GM18499 (cell line): ENCODE measurements at regions not wholly inside any gene's neighbourhood (a gene's known extent, or its start where the extent isn't known, plus 50 kb on each side); places are given as distances from the start of the nearest gene placed in this dataset.

Source experiments
- ATAC-seq: cut with Tn5 transposase; IDR thresholded peaks from one replicate; pipeline ENCODE4 v1.9.1; 2021; ENCODE audit warnings: moderate number of reproducible peaks; ENCODE audit not compliant: insufficient read depth, unreplicated experiment

DNA sequence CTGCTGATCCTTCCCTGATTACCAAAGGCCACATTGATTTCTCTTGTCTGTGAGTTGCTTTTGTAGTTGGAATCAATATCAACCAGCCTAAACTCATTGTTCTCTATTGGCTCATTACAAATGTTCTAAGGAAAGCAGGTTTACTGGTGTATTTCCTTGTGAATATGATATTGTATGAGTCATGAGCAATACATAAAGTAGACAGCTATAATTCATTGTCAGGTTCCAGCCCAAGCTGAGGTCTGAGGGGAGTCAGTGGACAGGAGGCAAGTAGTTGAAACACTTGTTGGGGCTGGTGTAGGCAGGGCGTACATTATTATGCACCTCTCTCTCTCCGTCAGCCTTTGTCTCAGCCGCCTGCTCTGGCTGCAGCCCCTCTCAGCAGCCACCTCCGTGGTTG, 451.7 kb downstream of the IPMK start:
- no peak for ATAC-seq

DNA sequence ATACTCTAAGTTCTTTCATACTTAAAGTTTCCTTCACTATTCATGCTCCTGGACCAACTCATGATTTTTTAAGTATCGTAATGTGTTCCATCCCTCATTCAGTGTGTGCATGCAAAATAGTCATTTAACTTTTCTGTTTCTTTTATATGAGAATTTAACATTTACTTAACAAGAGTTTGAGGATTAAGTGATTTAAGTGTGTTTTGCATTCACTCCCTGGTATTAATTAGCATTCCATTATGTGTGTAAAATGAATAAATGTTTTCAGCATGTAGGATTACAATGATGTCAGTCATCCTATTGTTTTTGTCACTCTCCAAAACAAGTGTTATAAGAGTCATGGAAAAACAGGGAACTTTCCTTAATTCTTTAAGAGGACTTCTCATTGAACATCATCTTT, 457.7 kb downstream of the IPMK start:
- ATAC-seq, result no peak

DNA sequence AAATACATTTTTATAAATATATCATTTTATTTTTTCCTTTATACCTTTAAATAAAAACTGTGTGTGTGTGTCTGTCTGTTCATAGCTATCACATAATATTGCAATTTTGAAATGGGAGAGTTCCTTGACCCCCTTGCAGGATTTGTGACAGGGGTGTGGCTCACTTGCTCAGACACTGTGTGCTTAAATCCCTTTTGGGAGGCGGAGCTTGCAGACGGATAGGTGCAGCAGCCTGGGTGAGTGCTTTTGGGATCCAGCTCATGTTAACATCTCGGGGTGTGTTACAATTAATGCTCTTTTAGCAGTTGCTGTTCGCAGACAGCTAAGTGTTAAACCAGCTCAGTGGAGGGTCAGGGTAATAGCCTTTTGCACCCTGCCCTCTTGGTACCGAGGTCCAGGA, 459.8 kb downstream of the IPMK start:
- no peak for ATAC-seq

DNA sequence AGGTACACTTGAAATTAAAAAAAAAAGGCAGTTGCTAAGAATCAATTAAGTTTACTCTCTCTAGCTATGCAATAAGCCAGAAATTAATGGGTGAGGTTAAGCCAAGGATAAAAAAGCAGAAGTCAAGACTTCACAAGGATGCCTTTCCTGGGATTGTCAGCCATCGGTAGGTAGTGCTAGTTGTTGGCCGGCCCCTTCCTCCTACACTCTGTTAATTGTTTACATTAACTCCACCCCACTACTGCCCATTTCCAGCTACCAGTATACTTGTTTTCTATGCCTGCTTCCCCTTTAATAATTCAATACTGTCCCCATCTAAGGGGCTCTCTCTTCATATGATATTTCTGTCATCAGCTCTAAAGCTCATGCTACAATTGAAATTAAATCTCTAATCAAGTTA, 461.0 kb downstream of the IPMK start:
- no peak for ATAC-seq

DNA sequence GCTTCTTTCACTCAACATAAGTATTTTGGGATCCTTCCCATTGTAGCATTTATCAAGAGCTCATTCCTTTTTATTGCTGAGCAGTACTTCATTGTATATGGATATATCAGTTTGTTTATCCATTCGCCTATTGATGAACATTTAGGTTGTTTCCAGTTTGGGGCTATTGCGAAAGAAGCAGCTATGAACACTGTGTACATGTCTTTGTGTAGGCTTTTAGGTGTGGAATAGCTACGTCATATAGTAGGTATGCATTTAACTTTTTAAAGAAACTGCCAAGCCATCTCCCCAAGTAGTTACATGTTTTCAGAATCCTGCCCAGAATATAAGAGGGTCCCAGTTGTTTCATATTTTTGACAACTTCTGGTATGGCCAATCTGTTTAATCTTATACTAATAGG, 468.1 kb downstream of the IPMK start:
- no peak for ATAC-seq

DNA sequence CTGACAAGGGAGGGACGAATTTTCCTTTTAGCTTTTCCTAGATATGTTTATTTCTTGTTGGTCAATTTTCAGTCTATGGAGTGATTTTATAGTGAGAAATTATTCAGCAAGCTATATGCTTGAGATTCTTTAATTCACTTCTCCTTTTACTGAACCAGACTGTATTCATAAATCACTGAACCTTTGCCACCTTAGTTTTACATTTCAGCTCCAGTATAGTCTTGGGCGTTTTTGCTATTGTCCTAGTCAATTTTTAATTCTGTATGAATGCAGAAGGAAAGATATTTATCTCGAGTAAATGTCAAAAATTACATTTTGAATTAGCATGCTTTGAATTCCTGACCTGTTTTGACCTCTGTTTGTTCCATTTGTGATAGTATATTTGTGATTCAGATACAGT, 468.9 kb downstream of the IPMK start:
- ATAC-seq, result no peak

DNA sequence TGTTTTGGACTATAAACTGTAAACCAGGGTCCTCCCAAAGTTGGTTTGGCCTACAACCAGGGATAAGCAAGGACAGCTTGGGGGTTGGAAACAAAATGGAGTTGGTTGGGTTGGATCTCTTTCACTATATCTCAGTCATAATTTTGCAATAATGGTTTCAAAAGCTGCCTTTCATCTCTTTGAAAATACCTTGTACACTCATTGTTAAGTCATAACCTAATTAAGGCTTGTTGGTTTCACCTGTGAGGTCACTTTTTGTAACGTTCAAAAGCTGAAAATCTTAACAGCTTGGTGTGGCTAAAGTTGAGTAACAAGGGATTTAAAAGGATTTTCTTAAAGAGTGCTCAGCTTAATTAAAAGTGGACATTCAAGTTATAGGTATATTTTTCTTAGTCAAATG, 476.1 kb downstream of the IPMK start:
- ATAC-seq, result no peak

DNA sequence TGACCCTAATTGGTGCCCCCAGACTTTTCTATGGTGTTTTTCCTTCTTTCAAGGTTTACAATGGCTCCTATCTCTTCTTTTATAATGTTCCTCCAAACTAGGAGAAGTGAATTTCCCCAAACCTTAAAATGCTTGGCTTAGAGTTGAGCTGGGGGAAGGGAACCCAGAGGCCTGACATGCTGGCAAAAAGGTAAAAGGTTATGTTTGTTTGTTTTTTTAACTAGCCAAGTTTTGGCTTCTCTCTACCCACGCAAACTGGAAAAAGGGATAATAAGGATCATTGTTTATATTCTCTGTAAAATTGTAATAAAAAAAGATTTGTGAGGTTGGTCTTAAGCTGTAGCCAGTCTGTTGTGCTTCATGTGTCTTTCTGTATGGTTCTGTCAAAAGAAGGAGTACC, 477.0 kb downstream of the IPMK start:
- ATAC-seq, result no peak

DNA sequence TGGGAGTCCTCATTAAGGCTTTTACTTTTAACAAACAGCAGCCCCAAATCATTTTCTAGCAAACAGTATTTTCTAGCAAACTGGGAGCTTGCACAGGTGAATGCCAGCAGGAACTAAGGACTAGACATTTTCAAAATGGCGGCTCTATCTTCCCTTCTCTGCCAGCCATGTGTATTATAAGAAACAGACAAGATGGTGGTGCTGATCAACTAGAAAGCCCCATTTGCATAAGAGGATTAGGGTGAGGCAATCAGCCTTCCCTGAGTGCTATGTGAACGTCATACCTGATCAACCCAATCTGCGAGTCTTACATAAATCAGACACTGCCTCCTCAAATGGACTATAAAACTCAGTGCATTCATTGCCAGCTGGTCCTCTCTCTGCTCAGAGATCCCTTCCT, 479.6 kb downstream of the IPMK start:
- no peak for ATAC-seq

DNA sequence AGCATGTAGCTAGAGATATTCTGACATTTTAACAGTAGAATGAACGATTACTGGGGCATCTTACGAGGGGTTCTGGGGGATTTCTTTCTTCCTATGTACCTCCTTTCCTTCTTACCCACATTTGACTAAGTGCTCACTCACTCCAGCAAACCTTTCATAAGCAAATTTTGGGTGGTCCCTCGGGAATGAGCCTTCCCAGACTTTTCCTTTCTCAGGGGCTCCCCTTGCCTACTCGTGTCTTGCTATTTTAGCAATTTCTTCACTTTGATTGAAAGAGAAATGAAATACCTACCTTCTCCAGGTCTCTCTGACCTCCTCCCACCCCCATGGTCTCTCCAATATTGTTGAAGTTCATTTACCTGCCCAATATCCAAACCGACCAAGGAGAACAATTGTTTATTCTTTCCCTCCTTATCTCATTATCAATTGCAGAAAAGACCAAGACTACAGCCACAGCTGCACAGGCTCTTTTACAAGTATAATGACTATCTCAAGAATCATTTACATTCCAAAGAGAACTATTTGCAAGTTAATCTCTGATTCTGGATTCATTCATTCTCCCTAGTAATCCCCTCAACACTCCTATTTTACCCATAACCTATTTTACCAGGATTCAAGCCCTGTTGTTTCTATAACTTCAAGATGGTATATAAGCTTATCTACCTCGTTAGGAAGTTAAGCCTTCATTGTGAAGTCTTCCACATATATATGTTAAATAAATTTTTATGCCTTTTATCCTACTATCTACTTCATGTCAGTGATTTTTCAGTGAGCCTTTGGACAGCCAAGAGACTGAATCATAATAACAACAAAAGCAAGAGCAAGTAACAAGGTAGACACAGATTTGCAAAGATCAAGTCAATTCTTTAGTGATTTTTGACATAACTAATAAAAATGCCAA, 480.6 kb downstream of the IPMK start:
- no peak for ATAC-seq

DNA sequence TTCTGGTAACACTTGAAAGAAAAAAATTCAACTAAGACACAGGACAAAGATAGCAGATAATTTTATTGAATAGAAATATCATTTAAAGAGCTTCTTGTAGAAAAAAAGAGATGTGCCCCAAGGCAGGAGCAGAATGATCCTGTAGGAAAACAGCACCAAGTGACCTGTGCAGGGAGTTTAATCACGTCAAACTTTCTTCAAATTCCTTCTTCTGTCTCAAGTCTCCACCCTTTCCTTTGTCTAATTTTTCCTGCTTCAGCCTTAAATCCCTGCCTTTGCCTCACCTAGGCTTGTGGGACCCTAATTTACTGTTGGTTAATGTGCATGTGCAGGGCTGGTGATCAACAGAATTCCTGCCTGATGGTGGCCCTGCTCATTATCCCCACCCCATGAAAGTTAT, 481.4 kb downstream of the IPMK start:
- ATAC-seq, result no peak

DNA sequence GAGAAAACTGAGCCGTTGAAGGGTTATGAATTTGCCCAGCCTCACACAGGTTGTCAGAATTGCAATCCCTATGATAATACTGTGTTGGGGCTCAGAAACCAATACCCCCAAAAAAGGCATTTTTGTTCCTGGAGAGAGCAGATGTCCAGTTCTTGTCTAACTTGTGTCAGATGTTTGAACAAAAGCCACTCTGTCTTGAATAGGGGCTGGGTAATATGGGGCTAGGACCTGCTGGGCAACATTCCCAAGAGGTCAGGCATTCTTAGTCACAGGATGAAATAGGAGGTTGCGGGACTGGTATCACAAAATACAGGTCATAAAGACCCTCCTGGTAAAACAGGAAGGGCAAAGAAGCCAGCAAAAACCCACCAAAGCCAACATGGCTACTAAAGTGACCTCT, 482.1 kb downstream of the IPMK start:
- ATAC-seq, result no peak

DNA sequence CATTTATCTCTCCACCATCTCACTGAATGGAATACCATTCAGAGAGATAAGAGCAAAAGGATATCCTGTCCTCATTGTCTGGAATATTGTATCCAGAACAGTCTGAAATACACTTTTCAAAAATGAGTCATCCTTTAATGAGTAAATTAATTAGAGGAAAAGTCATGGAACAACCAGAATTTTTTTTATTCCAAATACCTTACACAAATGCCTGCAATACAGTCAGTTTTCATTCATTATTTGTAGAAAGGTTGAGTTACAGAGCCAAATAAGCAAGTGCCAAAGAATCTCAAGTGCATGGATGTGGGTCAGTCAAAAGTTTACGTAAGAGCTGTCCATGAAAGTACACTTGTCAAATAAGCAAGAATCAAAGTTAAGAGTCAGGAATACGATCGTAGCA, 482.6 kb downstream of the IPMK start:
- no peak for ATAC-seq

DNA sequence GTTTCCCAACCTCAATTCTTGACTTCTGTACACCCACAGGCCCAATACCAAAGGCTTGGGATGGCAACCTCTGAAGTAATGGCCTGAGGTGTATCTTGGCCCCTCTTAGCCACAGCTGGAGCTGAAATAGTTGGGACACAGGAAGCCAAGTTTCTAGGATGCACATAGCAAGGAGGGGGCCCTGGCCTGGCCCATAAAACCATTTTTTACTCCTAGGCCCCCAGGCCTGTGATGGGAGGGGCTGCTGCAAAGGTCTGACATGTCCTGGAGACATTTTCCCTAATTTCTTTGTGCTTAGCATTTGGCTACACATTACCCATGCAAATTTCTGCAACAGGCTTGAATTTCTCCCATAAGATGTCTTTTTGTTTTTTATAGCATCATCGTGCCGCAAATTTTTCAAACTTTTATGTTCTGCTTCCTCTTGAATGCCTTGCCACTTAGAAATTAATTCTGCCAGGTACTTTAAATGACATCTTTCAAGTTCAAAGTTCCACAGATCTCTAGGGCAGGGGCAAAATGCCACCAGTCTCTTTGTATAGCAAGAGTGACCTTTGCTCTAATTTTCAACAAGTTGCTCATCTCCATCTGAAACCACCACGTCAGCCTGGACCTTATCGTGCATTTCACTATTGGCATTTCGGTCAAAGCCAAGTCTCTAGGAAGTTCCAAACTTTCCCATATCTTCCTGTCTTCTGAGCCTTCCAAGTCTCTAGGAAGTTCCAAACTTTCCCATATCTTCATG, 490.8 kb downstream of the IPMK start:
- no peak for ATAC-seq

DNA sequence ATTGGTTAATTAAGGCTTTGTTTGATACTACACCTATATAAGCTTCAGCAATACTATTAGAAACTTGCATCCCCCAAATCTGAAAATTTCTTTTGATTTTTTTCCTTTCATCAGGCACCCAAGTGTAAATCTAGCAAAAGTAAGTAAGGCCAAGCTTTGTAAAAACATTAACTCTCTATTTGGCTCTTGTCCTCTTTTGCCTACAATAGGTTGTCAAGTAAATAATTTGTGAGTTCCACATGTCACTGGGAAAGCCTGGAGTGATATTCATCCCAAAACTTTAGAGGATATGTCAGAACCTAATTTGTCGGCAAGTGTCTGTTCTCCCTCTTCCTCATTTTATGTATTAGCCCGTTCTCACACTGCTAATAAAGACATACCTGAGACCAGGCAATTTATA, 492.4 kb downstream of the IPMK start:
- ATAC-seq, result no peak

DNA sequence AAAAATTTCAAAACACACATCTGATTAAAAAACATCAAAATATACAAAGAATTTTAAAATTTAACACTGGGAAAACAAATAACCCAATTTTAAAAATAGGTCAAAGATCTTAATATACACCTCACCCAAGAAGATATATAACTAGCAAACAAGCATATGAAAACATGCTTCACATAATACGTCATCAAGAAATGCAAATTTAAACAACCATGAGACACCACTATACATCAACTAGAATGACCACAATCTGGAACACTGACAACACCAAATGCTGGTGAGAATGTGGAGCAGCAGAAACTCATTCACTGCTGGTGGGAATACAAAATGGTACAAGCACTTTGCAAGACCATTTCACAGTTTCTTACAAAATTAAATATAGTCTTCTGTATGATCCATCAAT, 498.4 kb downstream of the IPMK start:
- no peak for ATAC-seq

DNA sequence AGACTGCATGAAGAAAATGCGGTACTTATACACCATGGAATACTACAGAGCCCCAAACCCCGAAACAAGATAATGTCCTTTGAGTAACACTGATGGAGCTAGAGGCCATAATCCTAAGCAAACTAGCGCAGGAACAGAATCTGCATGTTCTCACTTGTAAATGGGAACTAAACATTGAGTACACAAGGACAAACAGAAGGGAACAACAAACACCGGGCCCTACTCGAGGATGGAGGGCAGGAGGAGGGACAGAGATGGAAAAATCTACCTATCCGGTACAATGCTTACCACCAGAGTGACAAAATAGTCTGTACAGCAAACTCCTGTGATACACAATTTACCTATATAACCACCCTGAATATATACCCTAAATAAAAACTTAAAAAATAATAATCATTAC, 507.9 kb downstream of the IPMK start:
- no peak for ATAC-seq

DNA sequence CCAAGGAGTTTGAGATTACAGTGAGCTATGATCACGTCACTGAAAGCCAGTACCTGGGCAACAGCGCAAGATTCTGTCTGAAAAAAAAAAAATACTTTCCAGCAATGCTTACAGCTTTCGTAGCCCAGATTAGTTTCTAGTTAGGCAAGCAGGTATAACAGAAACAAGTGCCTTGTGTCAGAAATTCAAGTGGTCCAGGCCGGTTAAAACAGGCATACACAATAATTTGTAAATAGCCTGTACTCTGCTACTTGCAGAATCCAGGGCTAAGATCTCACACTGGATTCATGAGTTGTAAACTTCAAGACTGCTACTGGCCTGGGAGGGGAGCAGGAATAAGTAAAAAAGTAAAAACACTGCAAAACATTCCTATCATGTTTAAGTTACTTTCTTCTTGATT, 512.9 kb downstream of the IPMK start:
- ATAC-seq, result no peak

DNA sequence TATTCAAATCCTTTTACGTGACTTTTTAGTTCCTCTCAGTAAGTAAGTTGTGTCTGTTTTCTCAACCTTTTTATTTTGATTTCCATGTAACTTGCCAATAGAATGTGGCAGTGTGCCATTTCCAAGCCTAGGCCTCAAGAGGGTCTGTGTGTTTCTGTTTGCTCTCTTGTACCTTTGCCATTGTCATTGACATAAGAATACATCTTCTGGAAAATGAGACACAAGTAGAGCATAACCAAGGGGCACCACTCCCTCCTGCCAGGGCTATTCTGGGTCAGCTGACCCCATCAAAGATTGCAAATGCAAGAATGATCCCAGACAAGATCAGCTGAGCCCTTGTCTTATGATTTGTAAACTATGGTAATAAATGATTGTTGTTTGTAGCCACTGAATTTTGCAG, 524.0 kb downstream of the IPMK start:
- no peak for ATAC-seq

DNA sequence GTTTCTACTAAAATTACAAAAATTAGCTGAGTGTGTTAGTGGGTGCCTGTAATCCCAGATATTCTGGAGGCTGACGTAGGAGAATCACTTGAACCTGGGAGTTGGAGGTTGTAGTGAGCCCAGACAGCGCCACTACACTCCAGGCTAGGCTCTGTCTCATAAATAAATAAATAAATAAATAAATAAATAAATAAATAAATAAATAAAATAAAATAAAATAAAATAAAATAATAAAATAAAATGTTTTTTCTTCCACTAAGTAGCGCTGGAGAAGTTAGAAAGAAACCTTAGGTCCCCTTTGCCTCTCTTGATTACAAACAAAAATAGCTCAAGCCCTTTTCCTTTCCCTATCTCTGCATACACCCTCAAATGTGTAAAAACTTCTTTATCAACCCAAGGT, 525.9 kb downstream of the IPMK start:
- no peak for ATAC-seq

DNA sequence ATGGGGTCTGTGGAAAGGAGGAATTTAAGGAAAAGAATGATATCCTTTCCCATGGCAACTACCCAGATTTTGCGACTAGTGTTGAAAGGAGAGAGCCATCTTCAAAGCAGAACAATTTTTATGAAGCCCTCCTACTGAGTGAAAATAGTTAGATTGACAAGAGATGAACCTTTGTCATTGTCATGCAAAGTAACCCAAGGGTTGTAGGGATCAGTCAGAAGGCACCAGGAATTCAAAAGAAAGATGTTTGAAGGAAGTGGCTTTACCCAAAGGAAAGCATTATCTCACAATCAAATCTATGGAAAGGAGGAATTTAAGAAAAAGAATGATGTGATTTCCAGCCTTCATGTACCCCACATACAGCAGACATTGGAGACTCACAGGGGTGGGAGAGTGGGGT, 544.4 kb downstream of the IPMK start:
- no peak for ATAC-seq

DNA sequence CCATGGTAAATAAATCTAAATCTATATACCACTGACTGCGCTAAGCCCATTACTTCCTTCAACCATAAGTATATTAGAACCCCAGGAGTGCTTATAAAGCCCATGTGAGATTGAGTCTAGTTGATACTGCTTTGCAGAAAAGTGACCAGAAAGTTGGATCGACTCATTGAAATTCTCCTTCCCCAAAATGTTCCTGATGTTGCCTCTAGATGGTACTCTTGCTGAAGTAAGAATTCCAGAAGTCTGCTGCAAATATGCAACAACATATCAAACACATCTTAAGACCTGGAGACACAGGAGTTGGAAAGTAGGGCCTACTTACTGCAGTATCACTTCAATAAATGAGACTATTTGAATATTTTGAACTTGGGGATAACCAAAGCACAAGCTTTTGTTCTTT, 550.8 kb downstream of the IPMK start:
- ATAC-seq, result no peak
